Activated naive CD8-positive, alpha-beta T cell treated with anti-CD3 and anti-CD28 coated beads, Interleukin-2, amount 10 ng/mL, durations not matched to agents 7 days and 5 days (primary cell): ENCODE measurements at regions not wholly inside any gene's neighbourhood (a gene's known extent, or its start where the extent isn't known, plus 50 kb on each side); places are given as distances from the start of the nearest gene placed in this dataset.

Experiments
- ATAC-seq: fragments of 150-1000 bp; cut with Tn5 transposase; one replicate; pipeline ENCODE4 v1.10.0; 2021; ENCODE audit warnings: low read depth, moderate library complexity
- POLR2A ChIA-PET: fragments of 350-600 bp; sonication (Branson Sonifier 250); formaldehyde crosslinking; loops from one replicate; lab custom pipeline; 2021; ENCODE audit warnings: antibody characterized with exemption; lab: Charles Lee
- DNase-seq: peaks from one replicate; pipeline ENCODE4 v3.0.0; 2021
- H3K27ac Mint-ChIP-seq: one replicate; pipeline ENCODE4 v1.8.0; 2022; ENCODE audit warnings: mild to moderate bottlenecking, mixed read lengths
- H3K27me3 Mint-ChIP-seq: one replicate; pipeline ENCODE4 v1.8.0; 2022; ENCODE audit warnings: mild to moderate bottlenecking, moderate library complexity, mixed read lengths
- H3K36me3 Mint-ChIP-seq: one replicate; pipeline ENCODE4 v1.8.0; 2021; ENCODE audit warnings: mild to moderate bottlenecking, mixed read lengths
- H3K4me1 Mint-ChIP-seq: one replicate; pipeline ENCODE4 v1.8.0; 2021; ENCODE audit warnings: mixed read lengths
- H3K4me3 Mint-ChIP-seq: one replicate; pipeline ENCODE4 v1.8.0; 2022; ENCODE audit warnings: mild to moderate bottlenecking, moderate library complexity, mixed read lengths
- H3K9me3 Mint-ChIP-seq: one replicate; pipeline ENCODE4 v1.8.0; 2021; ENCODE audit warnings: mixed read lengths

DNA sequence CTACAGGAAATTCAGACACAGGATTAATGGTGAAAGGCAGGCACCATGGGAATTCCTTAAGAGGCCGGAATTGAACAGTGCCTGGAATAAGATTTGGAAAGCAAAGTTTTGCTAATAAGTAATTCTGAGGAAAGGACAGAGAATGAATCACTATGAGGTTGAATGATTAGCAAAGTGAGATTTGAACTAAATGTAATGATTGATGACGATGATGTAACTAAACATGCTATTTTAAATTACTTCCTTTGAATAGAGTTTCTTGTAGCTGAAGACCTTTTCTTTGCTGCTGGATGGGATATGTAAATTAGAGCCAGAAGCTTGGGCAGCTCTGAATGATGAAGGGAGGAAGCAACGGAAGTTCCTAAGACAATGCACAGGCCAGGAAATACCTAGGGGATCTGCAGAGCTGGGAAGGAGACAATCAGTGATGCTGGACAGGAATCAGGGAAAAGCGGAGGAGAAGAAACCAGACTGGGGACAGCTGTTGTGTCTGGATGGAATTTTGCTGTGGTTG, 482.0 kb downstream of the PSAT1 start:
- no peak overlapping the region for H3K4me3 Mint-ChIP-seq
- no peak for ATAC-seq
- no peak for DNase-seq
- H3K36me3 Mint-ChIP-seq, result no peaks in the 10 kb centered on the region
- no peaks in the 10 kb centered on the region for H3K4me1 Mint-ChIP-seq
- H3K27me3 Mint-ChIP-seq, result no peaks in the 10 kb centered on the region
- POLR2A ChIA-PET, result no interaction called here
- H3K9me3 Mint-ChIP-seq, result no peaks in the 10 kb centered on the region
- no peak overlapping the region for H3K27ac Mint-ChIP-seq

DNA sequence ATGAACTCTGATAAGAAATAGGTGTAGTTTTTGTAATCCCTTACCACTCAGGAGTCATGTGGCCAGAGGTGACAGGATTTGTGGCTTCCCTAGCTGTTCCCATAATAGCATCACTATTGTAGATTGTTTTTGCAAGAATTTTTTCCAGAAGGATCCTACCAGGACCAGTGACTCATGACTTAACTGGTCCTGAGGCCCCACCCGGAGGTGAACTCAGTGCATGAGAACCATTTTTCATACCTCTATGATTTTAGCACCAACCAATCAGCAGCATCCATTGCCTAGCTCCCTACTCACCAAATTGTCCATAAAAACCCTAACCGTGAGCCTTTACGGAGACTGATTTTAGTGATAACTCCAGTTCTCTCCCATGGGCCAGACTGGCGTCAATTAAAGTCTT, 484.8 kb downstream of the PSAT1 start:
- no peaks in the 10 kb centered on the region for H3K27me3 Mint-ChIP-seq
- no peak for ATAC-seq
- POLR2A ChIA-PET, result no interaction called here
- no peaks in the 10 kb centered on the region for H3K36me3 Mint-ChIP-seq
- DNase-seq, result no peak
- H3K4me1 Mint-ChIP-seq, result no peaks in the 10 kb centered on the region
- no peak overlapping the region for H3K27ac Mint-ChIP-seq
- no peak overlapping the region for H3K4me3 Mint-ChIP-seq
- H3K9me3 Mint-ChIP-seq, result no peaks in the 10 kb centered on the region

- Mint-ChIP-seq H3K27ac (no peak overlapping the region), H3K9me3 (no peaks in the 10 kb centered on the region), H3K4me3 (no peak overlapping the region), H3K4me1 (no peaks in the 10 kb centered on the region), H3K36me3 (no peaks in the 10 kb centered on the region), H3K27me3 (no peaks in the 10 kb centered on the region)
- POLR2A ChIA-PET, result no interaction called here
- ATAC-seq (no peak), DNase-seq (no peak)
These were observed 485.3 kb downstream of the PSAT1 start for GRCh38 chr9:78782234-78782633.

DNA sequence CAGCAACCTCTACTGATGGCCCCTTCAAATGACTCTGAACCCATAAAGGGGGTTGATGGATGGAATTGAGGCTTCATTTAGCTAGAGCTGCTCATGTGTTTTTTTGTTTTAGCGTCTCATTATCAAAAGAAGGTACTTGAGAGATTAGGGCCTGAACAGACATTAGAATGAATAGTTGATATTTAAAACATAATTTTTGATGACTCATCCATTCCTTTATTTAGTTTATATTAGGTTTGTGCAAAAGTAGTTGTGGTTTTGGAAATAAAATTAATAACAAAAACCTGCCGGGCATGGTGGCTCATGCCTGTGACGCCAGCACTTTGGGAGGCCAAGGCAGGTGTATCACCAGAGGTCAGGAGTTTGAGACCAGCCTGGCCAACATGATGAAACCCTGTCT, 485.9 kb downstream of the PSAT1 start:
- no peak for ATAC-seq
- Mint-ChIP-seq H3K27ac (no peak overlapping the region), H3K27me3 (peaks cover 2% of the 10 kb centered on the region), H3K36me3 (no peaks in the 10 kb centered on the region), H3K4me1 (no peaks in the 10 kb centered on the region), H3K9me3 (no peaks in the 10 kb centered on the region), H3K4me3 (no peak overlapping the region)
- POLR2A ChIA-PET, result no interaction called here
- no peak for DNase-seq

DNA sequence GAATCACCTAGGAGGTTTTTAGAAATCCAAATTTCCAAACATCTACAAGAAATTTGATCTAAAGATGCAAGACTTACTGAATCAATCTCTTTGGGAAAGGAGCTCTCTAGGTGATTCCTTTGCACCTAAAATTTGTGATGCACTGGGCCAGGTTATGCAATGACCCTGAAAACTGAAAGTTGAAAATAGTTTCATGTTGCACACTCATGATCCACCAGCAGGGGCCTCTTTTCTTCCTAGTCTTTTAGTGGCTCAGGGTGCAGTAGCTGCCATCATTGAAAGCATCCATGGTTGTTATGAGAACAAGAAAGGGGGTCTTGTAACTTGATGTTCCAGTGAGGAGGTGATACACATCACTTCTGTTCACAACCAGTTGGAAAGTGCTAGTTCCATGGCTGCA, 486.8 kb downstream of the PSAT1 start:
- H3K4me1 Mint-ChIP-seq, result no peaks in the 10 kb centered on the region
- no peaks in the 10 kb centered on the region for H3K36me3 Mint-ChIP-seq
- ATAC-seq (no peak), DNase-seq (no peak)
- POLR2A ChIA-PET, result no interaction called here
- H3K27ac Mint-ChIP-seq, result no peak overlapping the region
- H3K9me3 Mint-ChIP-seq, result no peaks in the 10 kb centered on the region
- no peak overlapping the region for H3K4me3 Mint-ChIP-seq
- H3K27me3 Mint-ChIP-seq, result peaks cover 2% of the 10 kb centered on the region

DNA sequence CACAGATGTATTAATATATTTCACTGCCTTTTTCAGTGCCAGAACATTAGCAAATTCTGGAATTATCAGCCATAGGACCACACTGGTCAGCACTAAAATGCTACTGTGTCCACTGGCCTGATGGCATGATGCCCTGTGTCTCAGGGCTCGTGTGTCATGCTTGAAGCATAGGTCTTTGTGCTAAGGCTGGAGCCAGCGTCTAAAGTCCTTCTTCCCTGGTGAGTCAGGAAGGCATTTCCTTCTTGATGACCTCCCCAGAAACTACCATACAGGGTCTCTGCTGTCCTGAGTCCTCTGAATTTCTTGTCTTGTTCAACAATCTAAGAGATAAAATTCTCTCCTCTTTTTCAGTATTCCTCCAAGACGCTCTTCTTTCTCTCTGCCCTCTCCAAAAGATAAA, 489.9 kb downstream of the PSAT1 start:
- Mint-ChIP-seq H3K36me3 (no peaks in the 10 kb centered on the region), H3K27ac (no peak overlapping the region), H3K4me1 (no peaks in the 10 kb centered on the region), H3K27me3 (peaks cover 2% of the 10 kb centered on the region), H3K9me3 (no peaks in the 10 kb centered on the region), H3K4me3 (no peak overlapping the region)
- DNase-seq (no peak), ATAC-seq (no peak)
- POLR2A ChIA-PET, result no interaction called here

DNA sequence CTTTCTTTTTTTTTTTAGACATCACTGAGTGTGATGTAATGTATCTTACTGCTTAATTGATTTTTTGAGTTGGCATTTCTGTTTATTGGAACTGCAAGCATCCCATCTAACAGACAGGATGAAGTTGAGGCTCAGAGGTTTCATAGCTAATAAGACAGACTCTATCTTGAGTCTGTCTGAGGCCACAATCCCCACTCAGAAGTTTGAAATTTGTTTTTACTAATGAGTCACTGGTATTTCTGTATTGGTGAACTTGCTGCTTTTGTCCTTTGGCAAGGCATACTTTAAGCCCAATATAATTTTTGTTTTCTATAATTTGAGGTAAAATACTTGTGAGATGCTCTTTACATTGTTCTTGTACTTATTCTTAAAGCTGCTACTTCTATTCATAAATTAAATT, 491.2 kb downstream of the PSAT1 start:
- no peak for ATAC-seq
- Mint-ChIP-seq H3K36me3 (no peaks in the 10 kb centered on the region), H3K4me3 (no peak overlapping the region), H3K4me1 (no peaks in the 10 kb centered on the region), H3K9me3 (no peaks in the 10 kb centered on the region), H3K27ac (no peak overlapping the region), H3K27me3 (peaks cover 2% of the 10 kb centered on the region)
- DNase-seq, result no peak
- POLR2A ChIA-PET, result no interaction called here

GRCh38 chr9:78791779-78792178, 494.9 kb downstream of the PSAT1 start:
- H3K4me3 Mint-ChIP-seq, result no peak overlapping the region
- H3K9me3 Mint-ChIP-seq, result no peaks in the 10 kb centered on the region
- H3K4me1 Mint-ChIP-seq, result no peaks in the 10 kb centered on the region
- peaks cover 2% of the 10 kb centered on the region for H3K27me3 Mint-ChIP-seq
- H3K27ac Mint-ChIP-seq, result no peak overlapping the region
- DNase-seq, result no peak
- POLR2A ChIA-PET, result no interaction called here
- no peaks in the 10 kb centered on the region for H3K36me3 Mint-ChIP-seq
- ATAC-seq, result no peak

- Mint-ChIP-seq H3K27ac (no peak overlapping the region), H3K36me3 (no peaks in the 10 kb centered on the region), H3K9me3 (no peaks in the 10 kb centered on the region), H3K27me3 (peaks cover under 1% of the 10 kb centered on the region), H3K4me3 (no peak overlapping the region), H3K4me1 (no peaks in the 10 kb centered on the region)
- ATAC-seq (no peak), DNase-seq (no peak)
- POLR2A ChIA-PET, result no interaction called here
These were observed 495.8 kb downstream of the PSAT1 start for GRCh38 chr9:78792745-78793144.

DNA sequence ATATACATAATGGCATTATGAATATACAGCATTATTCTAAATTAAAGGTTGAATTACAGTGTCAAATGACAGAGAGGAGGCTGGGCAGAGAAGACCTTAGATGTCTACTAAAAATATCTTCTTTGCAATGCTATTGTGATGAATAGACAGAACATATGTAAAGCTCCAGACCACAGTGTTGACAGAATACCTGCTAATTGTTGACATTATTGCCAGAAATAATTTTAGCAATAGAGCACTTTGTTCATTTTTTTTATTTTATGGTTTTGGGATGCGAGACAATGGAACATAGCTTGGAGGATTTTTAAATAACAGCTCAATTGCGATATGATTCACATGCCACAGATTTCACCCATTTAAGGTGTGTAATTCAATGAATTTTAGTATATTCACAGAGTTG, 508.8 kb downstream of the PSAT1 start:
- POLR2A ChIA-PET, result no interaction called here
- no peaks in the 10 kb centered on the region for H3K27me3 Mint-ChIP-seq
- ATAC-seq, result no peak

DNA sequence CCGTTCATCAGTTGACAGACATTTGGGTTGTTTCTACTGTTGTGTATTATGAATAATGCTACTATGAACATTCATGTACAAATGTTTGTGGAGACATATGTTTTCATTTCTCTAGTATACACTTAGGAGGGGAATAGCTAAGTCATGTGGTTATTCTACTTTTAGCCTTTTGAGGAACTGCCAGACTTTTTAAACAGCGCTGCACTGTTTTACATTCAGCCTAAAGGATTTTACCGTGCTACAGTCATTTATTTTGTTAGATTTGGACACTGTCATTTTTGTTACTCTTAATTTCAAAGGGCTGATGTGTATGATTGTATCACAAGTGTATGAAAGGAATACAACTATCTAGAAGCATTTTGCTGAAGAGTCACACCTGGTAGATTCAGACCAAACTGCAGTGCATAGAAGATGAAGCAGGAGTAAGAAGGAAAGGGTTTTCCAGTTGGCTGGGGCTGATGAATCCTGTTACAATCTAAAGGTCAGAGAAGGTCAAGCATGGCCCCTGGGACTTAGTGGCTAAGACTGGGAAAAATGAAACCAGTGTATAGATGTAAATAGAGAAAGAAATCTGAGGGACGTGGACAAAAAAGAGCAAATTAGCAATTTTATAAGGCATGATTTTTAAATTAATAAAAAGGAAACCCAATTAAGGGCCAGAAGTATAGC, 509.7 kb downstream of the PSAT1 start:
- ATAC-seq (no peak), DNase-seq (no peak)
- Mint-ChIP-seq H3K27me3 (no peaks in the 10 kb centered on the region), H3K9me3 (no peaks in the 10 kb centered on the region), H3K4me3 (no peak overlapping the region), H3K36me3 (no peaks in the 10 kb centered on the region), H3K4me1 (no peaks in the 10 kb centered on the region), H3K27ac (no peak overlapping the region)
- POLR2A ChIA-PET, result no interaction called here

More for the DNA sequence above, 508.8 kb downstream of the PSAT1 start:
- H3K4me1 Mint-ChIP-seq, result no peaks in the 10 kb centered on the region
- H3K36me3 Mint-ChIP-seq, result no peaks in the 10 kb centered on the region
- H3K4me3 Mint-ChIP-seq, result no peak overlapping the region
- no peak overlapping the region for H3K27ac Mint-ChIP-seq
- no peaks in the 10 kb centered on the region for H3K9me3 Mint-ChIP-seq
- no peak for DNase-seq

GRCh38 chr9:78807286-78807685, 510.4 kb downstream of the PSAT1 start:
- Mint-ChIP-seq H3K27me3 (no peaks in the 10 kb centered on the region), H3K4me1 (no peaks in the 10 kb centered on the region), H3K27ac (no peak overlapping the region), H3K4me3 (no peak overlapping the region), H3K36me3 (no peaks in the 10 kb centered on the region), H3K9me3 (no peaks in the 10 kb centered on the region)
- DNase-seq (no peak), ATAC-seq (no peak)
- POLR2A ChIA-PET, result no interaction called here

- Mint-ChIP-seq H3K27me3 (no peaks in the 10 kb centered on the region), H3K36me3 (no peaks in the 10 kb centered on the region), H3K4me1 (no peaks in the 10 kb centered on the region), H3K9me3 (no peaks in the 10 kb centered on the region), H3K27ac (no peak overlapping the region), H3K4me3 (no peak overlapping the region)
- DNase-seq (no peak), ATAC-seq (no peak)
- POLR2A ChIA-PET, result no interaction called here
These were observed 511.1 kb downstream of the PSAT1 start for GRCh38 chr9:78808048-78808447.

GRCh38 chr9:78811622-78812276, 514.8 kb downstream of the PSAT1 start:
- Mint-ChIP-seq H3K36me3 (no peaks in the 10 kb centered on the region), H3K27me3 (no peaks in the 10 kb centered on the region), H3K4me3 (no peak overlapping the region), H3K27ac (no peak overlapping the region), H3K9me3 (no peaks in the 10 kb centered on the region), H3K4me1 (no peaks in the 10 kb centered on the region)
- DNase-seq, result no peak
- no peak for ATAC-seq
- POLR2A ChIA-PET, result no interaction called here
